SKM-1 treated with dmso at 0.1 percent for 144 hours (cell line): ENCODE measurements at regions not wholly inside any gene's neighbourhood (a gene's known extent, or its start where the extent isn't known, plus 50 kb on each side); places are given as distances from the start of the nearest gene placed in this dataset.

Source experiments
- DNase-seq: peaks from one replicate; lab custom pipeline; 2025; ENCODE audit not compliant: unreplicated experiment; lab: John Stamatoyannopoulos, UW

- DNase-seq, result no peak
Measured at GRCh38 chr18:78031589-78031988, 781.9 kb downstream of the GALR1 start.

- no peak for DNase-seq
Measured at GRCh38 chr18:78031991-78032390, 782.3 kb downstream of the GALR1 start.

- DNase-seq, result no peak
Measured at GRCh38 chr18:78032574-78032973, 782.9 kb downstream of the GALR1 start.

GRCh38 chr18:78034755-78035154, 785.1 kb downstream of the GALR1 start:
- no peak for DNase-seq

GRCh38 chr18:78041218-78041617, 791.6 kb downstream of the GALR1 start:
- DNase-seq, result no peak

- no peak for DNase-seq
Measured at GRCh38 chr18:78046631-78047030, 797.0 kb downstream of the GALR1 start.

GRCh38 chr18:78049281-78049680, 799.6 kb downstream of the GALR1 start:
- no peak for DNase-seq

GRCh38 chr18:78054801-78055200, 805.2 kb downstream of the GALR1 start:
- no peak for DNase-seq

- no peak for DNase-seq
Measured at GRCh38 chr18:78056011-78056410, 806.4 kb downstream of the GALR1 start.

GRCh38 chr18:78069784-78070664, 820.4 kb downstream of the GALR1 start:
- no peak for DNase-seq

GRCh38 chr18:78071166-78071710, 821.6 kb downstream of the GALR1 start:
- no peak for DNase-seq

GRCh38 chr18:78071776-78072175, 822.1 kb downstream of the GALR1 start:
- no peak for DNase-seq

GRCh38 chr18:78072375-78072774, 822.7 kb downstream of the GALR1 start:
- DNase-seq, result no peak

- DNase-seq, result no peak
Measured at GRCh38 chr18:78073275-78073674, 823.6 kb downstream of the GALR1 start.

GRCh38 chr18:78074400-78075020, 824.9 kb downstream of the GALR1 start:
- no peak for DNase-seq

- DNase-seq, result no peak
Measured at GRCh38 chr18:78080081-78080480, 830.4 kb downstream of the GALR1 start.

GRCh38 chr18:78080761-78081160, 831.1 kb downstream of the GALR1 start:
- no peak for DNase-seq

GRCh38 chr18:78082816-78083215, 833.2 kb downstream of the GALR1 start:
- no peak for DNase-seq

GRCh38 chr18:78085241-78086185, 835.9 kb downstream of the GALR1 start:
- no peak for DNase-seq

- no peak for DNase-seq
Measured at GRCh38 chr18:78086931-78087330, 837.3 kb downstream of the GALR1 start.

GRCh38 chr18:78087338-78087737, 837.7 kb downstream of the GALR1 start:
- DNase-seq, result no peak
